SKM-1 treated with dmso at 0.1 percent for 144 hours (cell line): ENCODE measurements at regions not wholly inside any gene's neighbourhood (a gene's known extent, or its start where the extent isn't known, plus 50 kb on each side); places are given as distances from the start of the nearest gene placed in this dataset.
"Not testable (repeated sequence)": the region's sequence is repeated elsewhere in the genome, so short reads cannot be mapped to it uniquely, and the experiment has no call there.

Source experiments
- DNase-seq: peaks from one replicate; lab custom pipeline; 2025; ENCODE audit not compliant: unreplicated experiment; lab: John Stamatoyannopoulos, UW

DNA sequence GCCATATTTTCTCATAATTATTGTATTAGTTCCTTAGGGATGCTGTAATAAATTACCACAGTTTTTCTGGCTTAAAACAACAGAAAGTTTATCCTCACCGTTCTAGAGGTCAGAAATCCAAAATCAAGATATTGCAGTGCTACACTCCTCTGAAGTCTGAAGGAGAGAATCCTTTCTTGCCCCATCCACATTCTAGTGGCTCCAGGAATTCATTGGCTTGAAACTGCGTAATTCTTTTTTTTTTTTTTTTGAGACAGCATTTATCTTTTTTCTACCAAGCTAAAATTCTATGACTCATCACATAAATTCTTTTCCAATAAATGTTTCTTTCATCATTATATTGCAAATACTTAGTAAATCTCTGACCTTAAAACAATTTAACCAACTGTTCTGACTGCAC is 451.0 kb upstream of the RGS18 start:
- DNase-seq, result no peak

DNA sequence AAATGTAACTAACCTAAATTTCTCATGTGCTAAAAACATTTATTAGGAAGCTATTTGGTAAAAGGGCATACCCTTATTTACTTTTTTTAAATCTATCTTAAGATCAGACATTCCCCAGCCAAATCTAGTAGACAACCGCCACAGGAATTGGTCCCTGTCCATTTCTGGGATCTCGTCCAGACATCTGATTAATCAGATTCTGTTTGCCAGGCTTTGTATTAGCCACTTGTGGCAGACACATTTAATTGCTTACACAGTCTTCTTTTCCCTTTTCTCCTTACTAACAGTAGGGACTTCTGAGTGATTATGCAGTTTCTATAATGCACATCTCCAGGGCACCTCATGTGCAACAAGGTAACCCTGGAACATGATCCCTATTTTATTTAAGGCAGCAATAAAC is 449.0 kb upstream of the RGS18 start:
- DNase-seq, result no peak

DNA sequence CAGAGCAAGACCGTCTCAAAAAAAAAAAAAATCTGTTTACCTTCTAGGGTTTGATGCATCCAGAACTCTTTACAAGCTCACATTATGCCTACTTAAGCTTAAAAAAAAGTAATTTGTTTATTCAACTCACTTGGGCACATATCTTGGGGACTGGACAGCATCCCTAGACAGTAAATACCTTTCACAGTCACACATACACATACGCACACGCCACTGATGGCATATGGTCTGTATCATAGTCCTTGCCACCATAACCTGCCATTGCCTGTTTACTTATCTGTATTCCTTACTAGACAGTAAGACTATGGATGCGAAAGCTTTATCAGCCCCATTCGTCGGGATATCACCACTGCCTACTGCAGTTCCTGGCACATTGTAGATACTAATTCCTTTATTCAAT is 446.3 kb upstream of the RGS18 start:
- no peak for DNase-seq

DNA sequence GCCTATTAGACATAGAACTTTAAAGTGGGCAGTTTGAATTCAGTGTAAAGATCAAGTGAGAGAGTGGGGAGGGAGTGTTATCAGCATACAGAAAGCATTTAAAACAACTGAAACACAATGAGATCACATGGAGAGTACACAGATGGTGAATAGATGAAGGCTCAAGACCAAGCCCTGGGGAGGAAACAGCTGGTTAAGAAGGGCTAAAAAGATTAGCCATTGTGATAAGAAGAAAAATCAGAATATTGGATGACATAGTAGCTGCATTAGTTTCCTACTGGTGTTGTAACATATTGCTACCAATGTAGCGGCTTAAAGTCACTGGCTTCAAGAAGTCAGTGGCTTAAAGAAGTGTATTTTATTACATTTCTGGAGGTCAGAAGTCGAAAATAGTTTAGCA is 443.4 kb upstream of the RGS18 start:
- DNase-seq, result no peak

DNA sequence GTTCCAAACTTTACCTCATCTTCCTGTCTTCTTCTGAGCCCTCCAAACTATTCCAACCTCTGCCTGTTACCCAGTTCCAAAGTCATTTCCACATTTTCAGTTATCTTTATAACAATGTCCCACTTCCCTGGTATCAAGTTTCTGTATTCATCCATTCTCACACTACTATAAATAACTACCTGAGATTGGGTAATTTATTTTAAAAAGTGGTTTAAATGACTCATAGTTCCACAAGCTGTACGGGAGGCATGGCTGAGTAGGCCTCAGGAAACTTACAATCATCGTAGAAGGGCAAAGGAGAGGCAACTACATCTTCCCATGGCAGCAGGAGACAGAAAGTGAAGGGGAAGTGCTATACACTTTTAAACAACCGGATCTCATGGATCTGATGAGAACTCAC is 428.5 kb upstream of the RGS18 start:
- DNase-seq, result no peak

DNA sequence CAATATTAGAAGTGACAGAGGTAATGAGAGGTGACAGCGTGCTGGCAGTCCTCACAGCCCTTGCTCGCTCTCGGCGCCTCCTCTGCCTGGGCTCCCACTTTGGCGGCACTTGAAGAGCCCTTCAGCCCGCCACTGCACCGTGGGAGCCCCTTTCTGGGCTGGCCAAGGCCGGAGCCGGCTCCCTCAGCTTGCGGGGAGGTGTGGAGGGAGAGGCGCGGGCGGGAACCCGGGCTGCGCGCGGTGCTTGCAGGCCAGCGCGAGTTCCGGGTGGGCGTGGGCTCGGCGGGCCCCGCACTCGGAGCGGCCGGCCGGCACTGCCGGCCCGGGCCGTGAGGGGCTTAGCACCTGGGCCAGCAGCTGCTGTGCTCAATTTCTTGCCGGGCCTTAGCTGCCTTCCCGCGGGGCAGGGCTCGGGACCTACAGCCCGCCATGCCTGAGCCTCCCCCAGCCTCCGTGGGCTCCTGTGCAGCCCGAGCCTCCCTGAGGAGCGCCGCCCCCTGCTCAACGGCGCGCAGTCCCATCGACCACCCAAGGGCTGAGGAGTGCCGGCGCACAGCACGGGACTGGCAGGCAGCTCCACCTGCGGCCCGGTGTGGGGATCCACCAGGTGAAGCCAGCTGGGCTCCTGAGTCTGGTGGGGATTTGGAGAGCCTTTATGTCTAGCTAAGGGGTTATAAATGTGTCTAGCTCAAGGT is 426.5 kb upstream of the RGS18 start:
- not testable (repeated sequence) for DNase-seq

DNA sequence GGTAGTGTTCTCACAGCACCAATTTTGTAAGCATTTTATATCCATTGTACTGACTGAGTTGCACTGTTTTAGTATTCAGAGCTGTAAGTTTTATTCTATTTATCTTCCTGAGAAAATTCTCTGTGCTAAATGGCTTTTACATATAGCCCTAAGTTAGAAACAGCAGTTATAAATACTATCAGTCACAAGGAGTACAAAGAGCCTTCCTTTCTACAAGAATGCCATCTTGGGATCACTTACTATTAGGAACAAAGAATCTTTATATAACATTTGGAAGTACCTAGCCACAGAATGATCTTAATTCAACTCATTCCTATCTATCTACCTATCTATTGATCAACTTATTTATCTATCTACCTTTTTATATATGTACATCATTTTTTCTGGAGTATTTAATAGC is 423.9 kb upstream of the RGS18 start:
- DNase-seq, result no peak

DNA sequence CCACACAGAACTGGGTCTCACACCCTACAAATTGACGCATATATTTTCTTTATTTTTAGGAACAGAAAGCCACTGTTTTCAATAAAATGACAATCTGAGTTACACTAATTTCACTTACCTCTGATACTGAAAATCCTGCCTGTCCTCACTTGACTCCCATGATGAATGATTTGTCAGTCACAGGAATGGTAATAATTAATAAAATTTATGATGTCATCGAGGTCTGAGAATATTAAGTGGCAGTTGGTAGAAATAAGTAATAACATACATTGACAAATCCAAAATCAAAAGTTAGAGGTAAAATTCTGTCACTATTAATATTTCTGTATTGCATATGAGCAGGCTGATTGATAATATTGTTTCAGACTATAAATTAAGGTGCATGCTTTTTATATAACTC is 418.7 kb upstream of the RGS18 start:
- no peak for DNase-seq

DNA sequence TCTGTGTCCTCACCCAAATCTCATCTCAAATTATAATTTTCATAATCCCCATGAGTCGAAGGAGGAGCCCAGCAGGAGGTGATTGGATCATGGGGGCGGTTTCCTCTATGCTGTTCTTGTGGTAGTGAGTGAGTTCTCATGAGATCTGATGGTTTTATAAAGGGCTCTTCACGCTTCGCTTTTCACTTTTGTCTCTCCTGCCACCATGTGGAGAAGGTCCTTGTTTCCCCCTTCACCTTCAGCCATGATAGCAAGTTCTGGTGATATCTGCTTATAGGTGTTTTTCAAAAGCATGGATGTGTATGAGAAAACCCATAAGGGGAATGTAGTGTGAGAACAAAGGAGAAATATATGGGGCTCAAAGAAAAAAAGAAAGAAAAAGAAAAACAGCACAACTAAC is 405.9 kb upstream of the RGS18 start:
- no peak for DNase-seq

DNA sequence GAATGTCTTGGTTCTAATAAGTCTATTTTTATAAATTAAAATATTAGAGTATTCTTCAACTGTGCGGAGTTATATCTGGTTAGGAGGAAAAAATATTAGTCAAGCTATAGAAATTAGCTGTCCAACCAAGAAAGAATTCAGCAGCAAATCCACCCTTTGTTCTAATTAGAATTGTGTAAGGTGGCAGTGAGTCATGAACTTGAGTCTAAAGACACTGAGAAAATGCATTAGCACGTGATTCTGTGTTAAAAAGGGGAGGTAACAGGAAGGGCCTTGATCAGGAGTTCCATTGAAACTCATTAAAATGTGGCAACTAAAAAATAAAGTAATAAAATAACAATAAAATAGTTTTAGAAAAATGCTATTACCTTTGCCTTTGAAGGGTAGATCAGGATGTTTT is 398.2 kb upstream of the RGS18 start:
- no peak for DNase-seq

DNA sequence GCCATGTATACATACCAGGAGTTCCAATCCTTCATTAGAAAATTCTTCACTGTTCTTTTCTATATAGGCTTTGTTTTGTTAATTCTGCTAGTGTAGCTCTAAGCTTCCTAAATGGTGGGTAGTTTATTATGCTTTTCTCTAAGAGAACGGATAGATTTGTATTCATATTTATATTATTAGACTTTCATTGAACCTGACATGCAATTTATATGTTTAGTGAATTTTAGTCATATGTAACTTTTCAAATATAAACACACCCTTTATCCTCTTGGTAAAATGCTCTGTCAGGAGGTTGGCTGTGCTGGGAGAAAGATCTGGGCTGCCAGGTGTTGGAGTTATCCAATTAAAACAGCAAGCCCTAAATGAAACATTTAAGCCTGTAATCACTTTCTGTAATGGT is 369.7 kb upstream of the RGS18 start:
- DNase-seq, result no peak

DNA sequence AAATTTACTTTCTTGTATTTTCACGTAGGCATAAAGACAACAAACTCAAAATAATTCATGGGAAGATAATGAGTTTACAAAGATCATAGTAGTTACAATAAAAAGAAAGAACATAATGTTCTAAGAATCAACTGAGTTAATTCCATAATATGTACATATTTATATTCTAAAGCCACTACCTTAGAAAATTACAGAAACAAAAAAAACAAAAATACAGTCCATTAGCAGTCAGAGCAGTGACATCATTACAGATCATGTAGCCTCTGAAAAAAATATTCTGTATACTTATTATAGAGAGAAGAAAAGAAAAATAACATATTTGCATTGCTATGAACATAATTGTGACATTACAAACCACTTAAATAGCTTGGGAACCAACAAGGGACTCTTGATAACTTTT is 360.1 kb upstream of the RGS18 start:
- DNase-seq, result no peak

DNA sequence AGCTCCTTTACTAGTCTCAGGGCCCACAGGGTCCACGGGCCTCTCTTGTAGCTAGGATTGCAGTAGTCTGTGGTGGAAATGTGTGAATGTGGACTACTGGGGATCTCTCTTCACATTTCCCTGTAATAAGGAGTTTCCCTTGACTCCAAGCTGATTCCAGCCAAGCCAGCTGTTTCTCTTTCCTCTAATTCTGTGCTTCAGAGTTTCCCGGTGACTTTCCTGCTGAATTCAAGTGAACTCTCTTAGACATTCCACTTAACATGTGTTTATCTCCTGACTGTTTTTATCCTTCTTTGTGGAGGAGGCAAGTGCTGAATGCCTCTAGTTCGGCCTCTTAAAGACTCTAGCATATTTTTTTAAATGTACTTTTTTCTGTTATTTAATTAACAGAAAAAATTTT is 354.0 kb upstream of the RGS18 start:
- no peak for DNase-seq

DNA sequence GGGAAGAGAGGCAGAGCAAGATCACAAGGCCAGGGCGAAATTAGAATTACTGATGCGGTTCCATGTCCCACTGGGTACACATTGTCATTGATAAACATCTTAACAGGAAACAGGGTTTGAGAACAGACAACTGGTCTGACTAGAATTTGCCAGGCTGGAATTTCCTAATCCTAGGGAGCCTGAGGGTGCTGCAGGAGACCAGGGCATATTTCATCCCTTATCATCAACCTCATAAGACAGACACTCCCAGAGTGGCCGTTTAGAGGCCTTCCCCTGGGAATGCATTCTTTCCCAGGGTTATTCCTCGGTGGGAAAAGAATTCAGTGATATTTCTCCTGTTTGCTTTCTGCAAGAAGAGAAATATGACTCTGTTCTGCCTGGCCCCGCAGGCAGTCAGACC is 344.7 kb upstream of the RGS18 start:
- not testable (repeated sequence) for DNase-seq

DNA sequence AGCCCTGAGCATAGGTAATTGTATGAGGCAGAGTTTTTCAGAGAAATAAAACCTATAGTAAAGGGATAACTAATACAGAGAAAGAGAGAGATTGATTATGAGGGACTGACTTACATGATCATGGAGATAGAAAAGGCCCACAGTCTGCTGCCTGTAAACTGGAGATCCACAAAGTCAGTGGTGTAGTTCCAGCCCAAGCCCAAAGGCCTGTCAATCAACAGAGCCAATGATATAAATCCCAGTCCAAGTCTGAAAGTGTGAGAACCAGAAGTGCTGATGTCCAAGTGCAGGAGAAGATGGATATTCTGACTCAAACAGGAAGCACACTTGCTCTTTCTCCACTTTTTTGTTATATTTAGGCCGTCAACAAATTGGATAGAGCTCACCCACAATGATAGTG is 340.1 kb upstream of the RGS18 start:
- no peak for DNase-seq

DNA sequence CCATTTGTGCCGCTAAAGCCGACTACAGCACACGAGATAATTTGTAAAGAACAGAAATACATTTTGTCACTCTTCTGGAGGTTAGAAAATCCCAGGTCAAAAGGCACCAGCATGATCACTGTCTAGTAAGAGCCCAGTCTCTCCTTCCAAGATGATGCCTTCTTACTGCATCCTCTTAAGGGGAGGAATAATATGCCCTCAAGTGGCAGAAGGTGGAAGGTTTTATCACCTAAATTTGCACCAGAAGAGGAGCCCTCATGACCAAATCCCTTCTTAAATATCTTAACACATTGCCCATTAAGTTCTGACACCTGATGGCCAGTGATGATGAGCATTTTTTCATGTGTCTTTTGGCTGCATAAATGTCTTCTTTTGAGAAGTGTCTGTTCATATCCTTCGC is 326.7 kb upstream of the RGS18 start:
- peak; percentile 16 for DNase-seq

DNA sequence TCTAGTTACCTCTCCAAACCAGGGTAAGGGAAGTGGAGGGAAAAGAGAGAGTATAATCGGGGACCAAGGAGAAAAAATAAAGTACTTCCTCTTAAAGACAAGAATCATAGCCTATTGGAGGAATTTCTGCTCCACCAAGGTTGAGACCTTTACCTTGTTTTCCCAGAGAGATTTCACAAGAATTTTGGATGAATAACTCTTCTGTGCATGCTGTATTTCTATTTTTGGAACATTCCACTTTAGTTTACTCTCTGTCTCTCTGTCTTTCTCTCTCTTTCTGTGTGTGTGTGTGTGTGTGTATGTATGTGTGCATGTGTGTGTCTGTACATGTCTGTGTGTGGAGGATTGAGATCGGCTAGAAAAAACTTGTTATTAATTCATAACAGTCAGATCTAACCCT is 318.4 kb upstream of the RGS18 start:
- peak; percentile 8 for DNase-seq

DNA sequence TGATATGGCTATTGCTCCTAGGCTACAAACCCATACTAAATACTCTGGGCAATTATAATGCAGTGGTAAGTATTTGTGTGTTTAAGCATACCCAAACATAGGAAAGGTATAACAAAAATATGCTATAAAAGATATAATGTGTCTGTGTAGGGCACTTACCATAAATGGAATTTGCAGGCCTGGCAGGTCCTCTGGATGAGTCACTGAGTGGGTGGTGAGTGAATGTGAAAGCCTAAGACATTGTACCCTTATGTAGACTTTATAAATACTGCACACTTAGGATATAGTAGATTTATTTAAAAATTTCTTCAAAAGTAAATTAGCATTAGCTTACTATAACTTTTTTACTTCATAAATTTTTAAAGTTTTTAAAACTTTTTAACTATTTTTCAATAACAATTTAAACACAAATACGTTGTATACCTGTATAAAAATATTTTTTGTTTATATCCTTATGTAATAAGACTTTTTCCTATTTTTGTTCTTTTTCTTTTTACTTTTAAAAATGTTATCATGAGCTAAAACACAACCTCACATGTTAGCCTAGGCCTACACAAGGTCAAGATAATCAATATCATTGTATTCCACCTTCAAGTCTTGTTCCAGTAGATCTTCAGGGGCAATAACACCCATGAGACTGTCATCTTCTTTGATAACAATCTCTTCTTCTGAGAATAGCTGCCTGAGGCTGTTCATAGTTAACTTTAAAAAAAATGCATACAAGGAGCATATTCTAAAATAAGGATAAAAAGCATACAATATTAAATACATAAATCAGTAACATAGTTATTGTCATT is 306.3 kb upstream of the RGS18 start:
- no peak for DNase-seq

DNA sequence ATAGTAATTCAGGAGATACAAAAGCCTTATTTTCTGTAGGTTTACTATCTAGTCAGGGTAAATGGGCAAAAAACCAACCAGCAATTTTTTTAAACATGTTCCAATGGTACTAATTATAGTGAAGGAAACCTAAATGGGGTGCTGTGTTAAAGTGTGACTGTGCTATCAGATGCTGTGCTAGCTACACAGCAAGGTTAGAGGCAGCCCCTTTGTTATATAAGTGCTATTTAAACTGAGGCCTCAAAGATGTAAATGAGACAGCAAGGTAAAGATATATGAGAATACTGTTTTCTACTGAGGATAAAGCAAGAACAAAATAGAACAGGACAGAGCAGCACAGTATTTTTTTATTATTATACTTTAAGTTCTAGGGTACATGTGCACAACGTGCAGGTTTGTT is 305.4 kb upstream of the RGS18 start:
- no peak for DNase-seq

DNA sequence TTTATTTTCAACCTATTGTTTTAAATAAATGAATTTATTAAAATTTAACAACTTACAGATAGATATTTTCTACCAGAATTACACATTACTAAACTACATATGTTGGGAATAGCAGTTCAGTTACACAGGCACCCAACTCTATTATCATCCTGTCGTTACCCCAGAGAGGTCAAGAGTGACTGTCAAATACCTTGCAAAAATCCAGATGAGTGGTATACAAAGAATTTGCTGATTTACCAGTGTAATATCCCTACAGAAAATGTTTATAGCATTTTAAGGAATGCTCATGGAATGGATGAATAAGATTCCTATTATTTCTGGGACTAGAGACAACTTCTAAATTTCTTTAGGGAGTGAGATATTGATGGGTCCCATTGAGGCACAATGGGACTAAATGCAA is 300.7 kb upstream of the RGS18 start:
- no peak for DNase-seq

DNA sequence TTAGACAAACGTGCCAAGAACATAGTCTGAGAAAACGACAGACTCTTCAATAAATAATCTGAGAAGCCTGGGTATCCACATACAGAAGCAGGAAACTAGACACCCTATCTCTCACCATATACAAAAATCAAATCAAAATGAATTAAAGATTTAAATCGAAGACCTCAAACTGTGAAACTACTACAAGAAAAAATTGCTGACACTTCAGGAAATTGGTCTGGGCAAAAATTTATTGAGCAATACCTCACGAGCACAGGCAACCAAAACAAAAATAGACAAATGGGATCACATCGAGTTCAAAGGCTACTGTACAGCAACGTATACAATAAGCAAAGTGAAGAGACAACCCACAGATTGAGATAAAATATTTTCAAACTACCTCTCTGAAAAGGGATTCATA is 292.8 kb upstream of the RGS18 start:
- DNase-seq, result no peak

DNA sequence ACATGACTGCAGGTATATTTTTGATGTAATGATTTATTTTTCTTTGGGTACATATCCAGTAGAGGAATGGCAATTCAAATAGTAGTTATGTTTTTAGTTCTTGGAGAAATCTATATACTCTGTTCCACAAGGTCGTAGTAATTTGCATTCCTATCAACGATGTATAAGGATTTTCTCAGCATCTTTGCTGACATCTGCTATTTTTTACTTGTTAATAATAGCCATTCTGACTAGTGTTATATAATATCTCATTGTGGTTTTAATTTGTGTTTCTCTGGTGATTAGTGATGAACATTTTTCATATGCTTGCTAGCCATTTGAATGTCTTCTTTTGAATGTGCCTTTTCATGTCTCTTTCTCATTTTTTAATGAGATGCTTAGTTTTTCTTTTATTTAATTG is 292.1 kb upstream of the RGS18 start:
- DNase-seq, result no peak

DNA sequence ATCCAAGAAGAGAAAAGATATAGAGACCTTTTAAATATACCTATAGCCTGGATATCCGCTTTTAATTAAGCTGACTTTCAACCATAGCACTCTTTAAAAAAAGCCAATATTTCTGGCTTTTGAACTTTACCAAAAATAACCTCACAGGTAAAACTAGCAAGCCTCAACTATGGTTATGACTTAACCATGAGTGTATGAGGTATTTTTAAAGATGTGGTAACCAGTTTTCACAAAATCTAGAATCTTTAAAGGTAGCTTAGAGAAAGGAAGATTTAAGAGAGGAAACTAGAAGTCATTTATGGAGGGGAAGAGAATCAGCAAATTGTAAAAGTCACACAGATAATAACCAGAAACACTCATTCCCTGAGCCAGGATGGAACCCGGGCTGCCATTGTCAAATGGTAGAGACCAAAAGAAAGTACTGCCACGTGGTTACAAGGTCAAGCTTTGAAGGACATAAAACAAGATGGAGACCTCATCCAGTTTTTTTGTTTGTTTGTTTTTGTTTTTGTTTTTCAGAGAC is 288.4 kb upstream of the RGS18 start:
- no peak for DNase-seq
